ENCODE measurements at regions not wholly inside any gene's neighbourhood (a gene's known extent, or its start where the extent isn't known, plus 50 kb on each side); places are given as distances from the start of the nearest gene placed in this dataset.

DNA sequence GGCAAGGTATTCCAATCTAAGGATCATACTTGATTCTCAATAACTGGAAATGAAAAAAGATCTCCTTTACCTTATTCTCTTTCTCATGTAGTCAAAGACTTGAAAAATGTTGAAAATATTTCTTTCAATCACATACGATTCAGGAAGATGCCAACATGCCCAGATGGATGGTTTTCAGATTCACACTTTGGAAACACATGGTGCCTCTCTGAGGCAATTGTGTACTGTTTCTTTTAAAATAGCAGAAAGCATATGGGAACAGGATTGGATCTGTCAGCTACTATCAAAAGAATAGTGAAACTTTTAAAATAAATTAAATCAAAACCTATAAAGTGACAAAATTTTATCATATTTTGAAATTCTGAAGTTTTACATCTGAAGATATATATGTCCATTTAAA is 222.4 kb downstream of the SPRY2 start:
- H3K27ac Mint-ChIP-seq (ENCODE audit: unreplicated experiment), result no peak overlapping the region
- no peaks in the 10 kb centered on the region for H3K36me3 Mint-ChIP-seq (ENCODE audit: low read depth)
- no peak for DNase-seq (ENCODE audit: low read depth, low spot score)
- H3K9me3 Mint-ChIP-seq, result no peaks in the 10 kb centered on the region
- no peaks in the 10 kb centered on the region for H3K27me3 Mint-ChIP-seq (ENCODE audit: low read depth)
- no peak overlapping the region for H3K4me3 Mint-ChIP-seq
- H3K4me1 Mint-ChIP-seq, result peaks cover 26% of the 10 kb centered on the region
- TF ChIP-seq, protein P1, sequence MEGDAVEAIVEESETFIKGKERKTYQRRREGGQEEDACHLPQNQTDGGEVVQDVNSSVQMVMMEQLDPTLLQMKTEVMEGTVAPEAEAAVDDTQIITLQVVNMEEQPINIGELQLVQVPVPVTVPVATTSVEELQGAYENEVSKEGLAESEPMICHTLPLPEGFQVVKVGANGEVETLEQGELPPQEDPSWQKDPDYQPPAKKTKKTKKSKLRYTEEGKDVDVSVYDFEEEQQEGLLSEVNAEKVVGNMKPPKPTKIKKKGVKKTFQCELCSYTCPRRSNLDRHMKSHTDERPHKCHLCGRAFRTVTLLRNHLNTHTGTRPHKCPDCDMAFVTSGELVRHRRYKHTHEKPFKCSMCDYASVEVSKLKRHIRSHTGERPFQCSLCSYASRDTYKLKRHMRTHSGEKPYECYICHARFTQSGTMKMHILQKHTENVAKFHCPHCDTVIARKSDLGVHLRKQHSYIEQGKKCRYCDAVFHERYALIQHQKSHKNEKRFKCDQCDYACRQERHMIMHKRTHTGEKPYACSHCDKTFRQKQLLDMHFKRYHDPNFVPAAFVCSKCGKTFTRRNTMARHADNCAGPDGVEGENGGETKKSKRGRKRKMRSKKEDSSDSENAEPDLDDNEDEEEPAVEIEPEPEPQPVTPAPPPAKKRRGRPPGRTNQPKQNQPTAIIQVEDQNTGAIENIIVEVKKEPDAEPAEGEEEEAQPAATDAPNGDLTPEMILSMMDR (conservative IDR thresholded peaks at IDR 0.05), result no peak

DNA sequence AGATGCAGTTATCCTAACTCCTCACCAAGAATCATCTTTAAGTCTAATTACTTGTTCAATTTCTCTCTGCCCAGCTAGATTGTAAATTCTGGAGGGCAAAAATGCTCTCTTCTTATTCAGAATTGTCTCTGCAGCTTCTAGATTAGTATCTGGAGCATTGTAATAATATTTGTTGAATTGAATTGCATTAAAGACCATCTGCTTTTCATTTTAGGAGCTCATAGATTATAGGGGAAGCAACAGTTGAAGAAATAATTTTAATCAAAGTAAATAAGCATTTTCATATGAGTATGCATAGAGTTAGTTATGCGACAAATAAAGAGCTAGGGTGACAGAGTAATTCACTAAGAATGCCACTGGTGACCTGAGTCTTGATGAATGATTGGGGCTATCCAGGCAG is 222.8 kb downstream of the SPRY2 start:
- peaks cover 26% of the 10 kb centered on the region for H3K4me1 Mint-ChIP-seq
- H3K27ac Mint-ChIP-seq (ENCODE audit: unreplicated experiment), result no peak overlapping the region
- TF ChIP-seq, protein P1 (conservative IDR thresholded peaks at IDR 0.05), result no peak
- no peak overlapping the region for H3K4me3 Mint-ChIP-seq
- no peaks in the 10 kb centered on the region for H3K36me3 Mint-ChIP-seq (ENCODE audit: low read depth)
- no peaks in the 10 kb centered on the region for H3K9me3 Mint-ChIP-seq
- no peak for DNase-seq (ENCODE audit: low read depth, low spot score)
- H3K27me3 Mint-ChIP-seq (ENCODE audit: low read depth), result no peaks in the 10 kb centered on the region

DNA sequence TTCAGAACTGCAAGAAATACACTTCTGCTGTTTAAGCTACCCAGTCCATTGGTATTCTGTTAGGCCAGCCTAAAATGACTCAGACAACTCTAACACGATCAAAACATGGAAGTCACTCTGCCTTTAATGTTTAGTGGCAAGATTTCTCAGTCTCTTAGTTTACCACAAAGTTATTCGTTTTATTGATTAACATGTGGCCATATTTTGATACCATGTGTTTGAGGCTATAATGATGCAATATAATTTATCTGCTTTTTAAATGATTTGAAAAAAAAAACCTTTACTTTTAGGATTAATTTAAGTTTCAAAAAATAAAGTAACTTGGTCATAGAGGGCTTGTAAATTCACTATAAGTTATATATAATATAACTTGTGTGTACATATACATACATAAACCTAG is 223.4 kb downstream of the SPRY2 start:
- no peak overlapping the region for H3K4me3 Mint-ChIP-seq
- no peaks in the 10 kb centered on the region for H3K9me3 Mint-ChIP-seq
- TF ChIP-seq, protein P1 (conservative IDR thresholded peaks at IDR 0.05), result no peak

DNA sequence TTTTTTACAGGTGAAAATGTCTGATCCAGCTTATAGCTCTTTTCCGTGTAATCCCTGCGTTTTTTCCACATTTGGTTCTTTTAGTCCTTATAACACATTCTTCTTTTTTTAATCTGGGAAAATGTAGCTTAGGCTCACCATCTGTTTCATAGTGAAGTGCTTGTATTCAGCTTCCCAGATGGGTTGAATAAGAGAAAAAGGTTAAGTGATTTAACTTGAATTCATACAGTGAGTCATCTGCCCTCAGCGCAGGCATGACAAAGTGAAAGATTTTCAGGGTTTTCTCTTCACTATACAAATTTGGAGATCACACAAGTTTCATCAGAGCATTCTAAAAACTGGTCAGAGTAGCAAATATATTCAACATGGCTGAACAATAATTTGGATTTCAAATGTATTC is 224.8 kb downstream of the SPRY2 start:
- Mint-ChIP-seq H3K4me1 (peaks cover 22% of the 10 kb centered on the region), H3K27ac (ENCODE audit: unreplicated experiment) (peak overlapping the region; percentile 25), H3K4me3 (no peak overlapping the region), H3K27me3 (ENCODE audit: low read depth) (no peaks in the 10 kb centered on the region), H3K9me3 (no peaks in the 10 kb centered on the region), H3K36me3 (ENCODE audit: low read depth) (no peaks in the 10 kb centered on the region)
- no peak for DNase-seq (ENCODE audit: low read depth, low spot score)
- TF ChIP-seq, protein P1 (conservative IDR thresholded peaks at IDR 0.05), result no peak

More for the DNA sequence above, 223.4 kb downstream of the SPRY2 start:
- DNase-seq (ENCODE audit: low read depth, low spot score), result no peak
- H3K27me3 Mint-ChIP-seq (ENCODE audit: low read depth), result no peaks in the 10 kb centered on the region
- peaks cover 26% of the 10 kb centered on the region for H3K4me1 Mint-ChIP-seq
- no peak overlapping the region for H3K27ac Mint-ChIP-seq (ENCODE audit: unreplicated experiment)
- H3K36me3 Mint-ChIP-seq (ENCODE audit: low read depth), result no peaks in the 10 kb centered on the region

DNA sequence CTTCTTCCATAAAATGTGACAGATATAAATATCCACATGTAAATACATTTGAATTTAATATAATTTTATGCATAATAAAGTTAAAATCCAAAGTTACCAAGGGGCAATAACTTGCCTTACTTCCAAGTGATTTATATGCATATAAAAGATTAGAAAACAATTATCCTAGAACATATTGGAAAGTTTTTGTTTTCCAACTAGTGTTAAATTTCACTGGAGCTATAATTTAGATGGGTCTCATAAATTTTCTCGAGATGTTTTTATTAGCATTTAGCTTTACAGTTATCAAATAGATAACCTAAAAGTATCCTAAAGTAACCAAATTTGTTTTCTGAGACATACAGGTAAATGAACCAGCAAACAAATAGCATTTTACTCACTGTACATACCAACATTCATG is 225.3 kb downstream of the SPRY2 start:
- H3K9me3 Mint-ChIP-seq, result no peaks in the 10 kb centered on the region
- TF ChIP-seq, protein P1 (conservative IDR thresholded peaks at IDR 0.05), result no peak
- H3K4me1 Mint-ChIP-seq, result peaks cover 18% of the 10 kb centered on the region
- no peaks in the 10 kb centered on the region for H3K27me3 Mint-ChIP-seq (ENCODE audit: low read depth)
- no peak overlapping the region for H3K27ac Mint-ChIP-seq (ENCODE audit: unreplicated experiment)
- no peak for DNase-seq (ENCODE audit: low read depth, low spot score)
- no peak overlapping the region for H3K4me3 Mint-ChIP-seq
- no peaks in the 10 kb centered on the region for H3K36me3 Mint-ChIP-seq (ENCODE audit: low read depth)

Measured in neural crest cell (in vitro differentiated cells).